Prostate gland (tissue), 2 donors: ENCODE measurements at regions not wholly inside any gene's neighbourhood (a gene's known extent, or its start where the extent isn't known, plus 50 kb on each side); places are given as distances from the start of the nearest gene placed in this dataset.

Source experiments
- DNase-seq: peaks from one replicate; pipeline ENCODE4 v3.0.0-alpha.2; 2019; ENCODE audit warnings: low spot score
- H3K27ac ChIP-seq, 2 donors: fragments of 200-600 bp; sonication (generic); 2 replicates each; pipeline ENCODE4 v1.5.1; 2017 to 2019
- H3K27me3 ChIP-seq: fragments of 200-600 bp; sonication (generic); replicated peaks from 2 replicates; pipeline ENCODE4 v1.5.1; 2019; ENCODE audit not compliant: insufficient read depth
- H3K36me3 ChIP-seq, 2 donors: fragments of 200-600 bp; sonication (generic); 1 replicate in 1 of 2; 2 replicates in 1 of 2; pipeline versions ENCODE4 v1.5.1 to v1.8.1; 2017 to 2019
- H3K4me1 ChIP-seq: fragments of 200-600 bp; sonication (generic); replicated peaks from 2 replicates; pipeline ENCODE4 v1.5.1; 2019
- H3K4me3 ChIP-seq, 2 donors: fragments of 200-600 bp; sonication (generic); 2 replicates each; pipeline ENCODE4 v1.5.1; 2017 to 2019
- H3K9me3 ChIP-seq: fragments of 200-600 bp; sonication (generic); 2 replicates; pipeline ENCODE4 v1.5.1; 2017
- POLR2A ChIP-seq: fragments of 450-650 bp; IDR thresholded peaks from one replicate; pipeline ENCODE4 v1.6.1; 2016; ENCODE audit warnings: antibody characterized with exemption, mild to moderate bottlenecking
- POLR2AphosphoS5 ChIP-seq: sonication (generic); formaldehyde crosslinking; IDR thresholded peaks from one replicate; pipeline ENCODE4 v1.6.1; 2017; ENCODE audit warnings: antibody characterized with exemption
- WGBS: methylation state at CpG from one replicate; pipeline ENCODE4 v1.1.5; 2018; 5-methylcytosine and 5-hydroxymethylcytosine counted together
- intact Hi-C: fragments of 100-400 bp; cut with DNase I; formaldehyde crosslinking; loops from one replicate; pipeline ENCODE4 v1.14.2; 2022
- TF ChIP-seq, protein P1 (sequence below), 4 experiments: fragments of 200-600 bp in 2 of 4; fragments of 450-650 bp in 2 of 4; sonication (generic) in 2 of 4; IDR thresholded peaks; 1 replicate in 3 of 4; 2 replicates in 1 of 4; pipeline ENCODE4 v1.5.1; 2016 to 2019; ENCODE audit warnings: antibody characterized with exemption in 4 of 4, mild to moderate bottlenecking in 2 of 4, moderate library complexity in 2 of 4

DNA sequence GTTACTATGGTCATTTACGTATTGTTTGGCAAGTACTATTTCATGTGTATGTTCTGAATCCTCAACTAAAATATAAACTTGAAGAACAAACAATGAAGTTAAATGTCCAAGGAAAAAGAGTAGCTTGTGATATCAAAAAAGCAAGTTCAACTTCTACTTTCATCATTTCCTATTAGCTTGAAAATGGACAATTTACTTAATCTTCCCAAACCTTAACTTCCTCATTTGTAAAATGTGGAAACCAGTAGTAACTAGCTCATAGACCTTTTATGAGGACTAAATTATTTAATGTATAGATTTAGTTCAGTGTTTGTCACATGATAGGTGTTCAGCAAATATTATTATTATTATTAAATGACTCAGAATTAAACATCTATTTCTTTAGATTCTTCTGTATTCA lies 276.8 kb upstream of the TET2 start:
- Histone ChIP-seq H3K9me3 (no peaks in the 10 kb centered on the region), H3K27ac (no peak overlapping the region), H3K27me3 (no peaks in the 10 kb centered on the region), H3K4me3 (no peak overlapping the region), H3K4me1 (no peaks in the 10 kb centered on the region), H3K36me3 (no peaks in the 10 kb centered on the region)
- no peak for DNase-seq
- WGBS: 91% methylated on average over 1 of the region's 1 CpG
- intact Hi-C loops: loop anchor here (10.0 kb wide), 1 partner anchor 805 kb away; no protein-coding TSS in a partner anchor
- no peak for TF ChIP-seq POLR2A
- no peak for TF ChIP-seq POLR2AphosphoS5
- TF ChIP-seq, protein P1, sequence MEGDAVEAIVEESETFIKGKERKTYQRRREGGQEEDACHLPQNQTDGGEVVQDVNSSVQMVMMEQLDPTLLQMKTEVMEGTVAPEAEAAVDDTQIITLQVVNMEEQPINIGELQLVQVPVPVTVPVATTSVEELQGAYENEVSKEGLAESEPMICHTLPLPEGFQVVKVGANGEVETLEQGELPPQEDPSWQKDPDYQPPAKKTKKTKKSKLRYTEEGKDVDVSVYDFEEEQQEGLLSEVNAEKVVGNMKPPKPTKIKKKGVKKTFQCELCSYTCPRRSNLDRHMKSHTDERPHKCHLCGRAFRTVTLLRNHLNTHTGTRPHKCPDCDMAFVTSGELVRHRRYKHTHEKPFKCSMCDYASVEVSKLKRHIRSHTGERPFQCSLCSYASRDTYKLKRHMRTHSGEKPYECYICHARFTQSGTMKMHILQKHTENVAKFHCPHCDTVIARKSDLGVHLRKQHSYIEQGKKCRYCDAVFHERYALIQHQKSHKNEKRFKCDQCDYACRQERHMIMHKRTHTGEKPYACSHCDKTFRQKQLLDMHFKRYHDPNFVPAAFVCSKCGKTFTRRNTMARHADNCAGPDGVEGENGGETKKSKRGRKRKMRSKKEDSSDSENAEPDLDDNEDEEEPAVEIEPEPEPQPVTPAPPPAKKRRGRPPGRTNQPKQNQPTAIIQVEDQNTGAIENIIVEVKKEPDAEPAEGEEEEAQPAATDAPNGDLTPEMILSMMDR (IDR thresholded peaks at IDR 0.05): no peak

GRCh38 chr4:104870495-104871233 lies 276.0 kb upstream of the TET2 start:
- no peaks in the 10 kb centered on the region for H3K27me3 ChIP-seq
- 22% methylated on average over 2 of the region's 2 CpGs for WGBS
- TF ChIP-seq POLR2AphosphoS5: no peak
- TF ChIP-seq, protein P1 (IDR thresholded peaks at IDR 0.05): no peak
- no peak overlapping the region for H3K27ac ChIP-seq
- DNase-seq: no peak
- H3K36me3 ChIP-seq: no peaks in the 10 kb centered on the region
- no peaks in the 10 kb centered on the region for H3K4me1 ChIP-seq
- intact Hi-C loops: no loop called here
- no peak overlapping the region for H3K4me3 ChIP-seq
- no peaks in the 10 kb centered on the region for H3K9me3 ChIP-seq

GRCh38 chr4:104878936-104879335 lies 267.7 kb upstream of the TET2 start:
- Histone ChIP-seq H3K4me3 (no peak overlapping the region), H3K9me3 (no peaks in the 10 kb centered on the region), H3K27ac (no peak overlapping the region), H3K4me1 (no peaks in the 10 kb centered on the region), H3K27me3 (no peaks in the 10 kb centered on the region), H3K36me3 (no peaks in the 10 kb centered on the region)
- intact Hi-C loops: no loop called here
- DNase-seq: no peak
- no peak for TF ChIP-seq POLR2AphosphoS5
- TF ChIP-seq, protein P1 (IDR thresholded peaks at IDR 0.05): no peak
- no peak for TF ChIP-seq POLR2A

DNA sequence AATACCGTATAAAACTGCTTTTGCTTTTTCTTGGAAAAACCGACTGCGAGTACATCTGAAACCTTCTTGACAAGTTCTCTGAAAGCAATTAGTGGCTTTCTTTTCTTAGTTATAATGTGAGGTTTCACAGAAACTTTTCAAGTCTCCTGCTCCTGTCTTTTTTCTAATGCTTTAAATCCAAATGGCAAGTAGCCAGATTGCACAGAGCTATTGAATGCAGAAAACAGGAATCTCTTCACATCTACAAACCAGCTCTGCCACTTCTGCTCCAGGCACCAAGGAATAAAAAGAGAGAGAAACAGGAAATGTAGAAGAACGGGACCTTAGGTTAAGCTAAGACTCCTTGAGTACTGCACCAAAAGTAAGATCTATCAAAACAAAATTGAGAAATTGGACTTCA lies 267.3 kb upstream of the TET2 start:
- DNase-seq: no peak
- H3K27me3 ChIP-seq: no peaks in the 10 kb centered on the region
- intact Hi-C loops: no loop called here
- no peaks in the 10 kb centered on the region for H3K9me3 ChIP-seq
- H3K36me3 ChIP-seq: no peaks in the 10 kb centered on the region
- 21% methylated on average over 4 of the region's 4 CpGs for WGBS
- TF ChIP-seq POLR2A (no peak), POLR2AphosphoS5 (no peak)
- TF ChIP-seq, protein P1 (IDR thresholded peaks at IDR 0.05): no peak
- H3K27ac ChIP-seq: no peak overlapping the region
- no peaks in the 10 kb centered on the region for H3K4me1 ChIP-seq
- no peak overlapping the region for H3K4me3 ChIP-seq

- H3K4me1 ChIP-seq: no peaks in the 10 kb centered on the region
- H3K9me3 ChIP-seq: no peaks in the 10 kb centered on the region
- H3K4me3 ChIP-seq: no peak overlapping the region
- H3K36me3 ChIP-seq: no peaks in the 10 kb centered on the region
- TF ChIP-seq POLR2A: no peak
- no peak for TF ChIP-seq POLR2AphosphoS5
- TF ChIP-seq, protein P1 (IDR thresholded peaks at IDR 0.05): no peak
- intact Hi-C loops: no loop called here
- no peaks in the 10 kb centered on the region for H3K27me3 ChIP-seq
- WGBS: 56% methylated on average over 2 of the region's 2 CpGs
- DNase-seq: no peak
- no peak overlapping the region for H3K27ac ChIP-seq
Observed at GRCh38 chr4:104879854-104880253, 266.8 kb upstream of the TET2 start.
